SU-DHL-6 (cell line): ENCODE measurements at regions not wholly inside any gene's neighbourhood (a gene's known extent, or its start where the extent isn't known, plus 50 kb on each side); places are given as distances from the start of the nearest gene placed in this dataset.
"Not testable (repeated sequence)": the region's sequence is repeated elsewhere in the genome, so short reads cannot be mapped to it uniquely, and the experiment has no call there.

ENCODE experiments used
- H2AFZ ChIP-seq: fragments of 200-600 bp; sonication (generic); 2 replicates; pipeline ENCODE4 v1.6.1; 2014; ENCODE audit warnings: low read depth, mild to moderate bottlenecking, moderate library complexity, mixed read lengths, antibody characterized with exemption, low read length; ENCODE audit not compliant: severe bottlenecking
- H3F3A ChIP-seq: fragments of 200-600 bp; shearing (Covaris generic); 2 replicates; pipeline ENCODE4 v1.6.0; 2016; ENCODE audit warnings: antibody characterized with exemption, mild to moderate bottlenecking; ENCODE audit not compliant: insufficient read depth
- H3K27ac ChIP-seq: fragments of 200-600 bp; sonication (generic); 2 replicates; pipeline ENCODE4 v1.5.1; 2016; ENCODE audit warnings: low read depth, mild to moderate bottlenecking, low read length, moderate library complexity, mixed read lengths
- H3K27me3 ChIP-seq: fragments of 200-600 bp; sonication (generic), shearing (Covaris generic); 2 replicates; pipeline ENCODE4 v1.6.0; 2014; ENCODE audit warnings: mild to moderate bottlenecking, low read length
- H3K36me3 ChIP-seq: fragments of 200-600 bp; sonication (generic); 2 replicates; pipeline ENCODE4 v1.6.1; 2014; ENCODE audit warnings: mild to moderate bottlenecking, low read length, mixed read lengths
- H3K4me2 ChIP-seq: fragments of 300-600, 200-600 bp; shearing (Covaris generic), sonication (generic); 2 replicates; pipeline ENCODE4 v1.6.0; 2014; ENCODE audit warnings: low read length, low read depth, mild to moderate bottlenecking; ENCODE audit not compliant: poor library complexity, severe bottlenecking
- H3K4me3 ChIP-seq: fragments of 200-600 bp; sonication (generic); 2 replicates; pipeline ENCODE4 v1.5.1; 2014; ENCODE audit warnings: antibody characterized with exemption, low read length, mild to moderate bottlenecking, mixed read lengths; ENCODE audit not compliant: insufficient read depth, poor library complexity, severe bottlenecking
- H3K79me2 ChIP-seq: fragments of 200-600 bp; sonication (generic); 2 replicates; pipeline ENCODE4 v1.6.1; 2014; ENCODE audit warnings: mild to moderate bottlenecking, low read length, moderate library complexity; ENCODE audit not compliant: insufficient read depth
- H3K9ac ChIP-seq: fragments of 200-600 bp; sonication (generic); 2 replicates; pipeline ENCODE4 v1.7.0; 2014; ENCODE audit warnings: mild to moderate bottlenecking, low read length
- H3K9me2 ChIP-seq: fragments of 200-600 bp; sonication (generic); replicated peaks from 2 replicates; pipeline ENCODE4 v1.6.1; 2014; ENCODE audit warnings: low read length; ENCODE audit not compliant: insufficient read depth
- H3K9me3 ChIP-seq: fragments of 200-600 bp; sonication (generic); 2 replicates; pipeline ENCODE4 v1.6.1; 2014; ENCODE audit warnings: low read length, mixed read lengths; ENCODE audit not compliant: insufficient read depth
- H4K20me1 ChIP-seq: fragments of 200-600 bp; sonication (generic); 2 replicates; pipeline ENCODE4 v1.6.1; 2014; ENCODE audit warnings: low read depth, mild to moderate bottlenecking, antibody characterized with exemption, low read length, moderate library complexity, mixed read lengths
- EZH2phosphoT487 ChIP-seq: fragments of 200-600 bp; sonication (generic), shearing (Covaris generic); conservative IDR thresholded peaks from 2 replicates; pipeline ENCODE4 v1.6.1; 2018; ENCODE audit warnings: mild to moderate bottlenecking, antibody characterized with exemption, low read length, moderate library complexity, mixed read lengths
- TF ChIP-seq, protein P1 (sequence below): fragments of 200-600 bp; sonication (generic); IDR thresholded peaks from one replicate; pipeline ENCODE4 v1.5.1; 2017; ENCODE audit warnings: antibody characterized with exemption, mild to moderate bottlenecking, low read length, moderate library complexity; ENCODE audit not compliant: insufficient read depth, poor library complexity, severe bottlenecking

DNA sequence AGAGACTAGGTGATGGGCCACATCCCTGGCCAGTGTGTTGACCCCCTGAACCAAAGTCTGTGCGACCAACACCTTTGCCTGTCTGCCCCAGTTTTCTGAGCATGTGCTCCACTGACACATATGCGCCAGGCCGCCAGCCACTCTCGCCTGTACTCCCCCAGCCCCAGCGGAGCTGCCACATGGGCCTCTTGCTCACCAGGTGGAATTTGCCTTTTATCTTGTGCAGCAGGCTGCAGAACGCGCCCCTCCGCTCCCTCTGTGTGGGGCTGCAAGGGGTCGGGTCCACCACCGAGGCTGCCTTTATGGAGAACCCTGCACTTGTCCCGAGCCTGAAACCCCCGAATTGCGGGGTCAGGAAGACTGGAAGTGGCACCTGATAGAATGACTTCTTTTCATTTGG, 405.7 kb upstream of the NPAP1 start:
- no peak overlapping the region for H3K27ac ChIP-seq
- no peaks in the 10 kb centered on the region for H4K20me1 ChIP-seq
- H3K9me2 ChIP-seq: no peaks in the 10 kb centered on the region
- H2AFZ ChIP-seq: no peak overlapping the region
- H3K9me3 ChIP-seq: no peaks in the 10 kb centered on the region
- no peaks in the 10 kb centered on the region for H3K79me2 ChIP-seq
- H3F3A ChIP-seq: no peaks in the 10 kb centered on the region
- H3K27me3 ChIP-seq: no peaks in the 10 kb centered on the region
- H3K4me2 ChIP-seq: no peak overlapping the region
- no peak for TF ChIP-seq EZH2phosphoT487
- TF ChIP-seq, protein P1, sequence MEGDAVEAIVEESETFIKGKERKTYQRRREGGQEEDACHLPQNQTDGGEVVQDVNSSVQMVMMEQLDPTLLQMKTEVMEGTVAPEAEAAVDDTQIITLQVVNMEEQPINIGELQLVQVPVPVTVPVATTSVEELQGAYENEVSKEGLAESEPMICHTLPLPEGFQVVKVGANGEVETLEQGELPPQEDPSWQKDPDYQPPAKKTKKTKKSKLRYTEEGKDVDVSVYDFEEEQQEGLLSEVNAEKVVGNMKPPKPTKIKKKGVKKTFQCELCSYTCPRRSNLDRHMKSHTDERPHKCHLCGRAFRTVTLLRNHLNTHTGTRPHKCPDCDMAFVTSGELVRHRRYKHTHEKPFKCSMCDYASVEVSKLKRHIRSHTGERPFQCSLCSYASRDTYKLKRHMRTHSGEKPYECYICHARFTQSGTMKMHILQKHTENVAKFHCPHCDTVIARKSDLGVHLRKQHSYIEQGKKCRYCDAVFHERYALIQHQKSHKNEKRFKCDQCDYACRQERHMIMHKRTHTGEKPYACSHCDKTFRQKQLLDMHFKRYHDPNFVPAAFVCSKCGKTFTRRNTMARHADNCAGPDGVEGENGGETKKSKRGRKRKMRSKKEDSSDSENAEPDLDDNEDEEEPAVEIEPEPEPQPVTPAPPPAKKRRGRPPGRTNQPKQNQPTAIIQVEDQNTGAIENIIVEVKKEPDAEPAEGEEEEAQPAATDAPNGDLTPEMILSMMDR: no peak
- H3K4me3 ChIP-seq: no peak overlapping the region
- no peaks in the 10 kb centered on the region for H3K36me3 ChIP-seq
- H3K9ac ChIP-seq: no peak overlapping the region

DNA sequence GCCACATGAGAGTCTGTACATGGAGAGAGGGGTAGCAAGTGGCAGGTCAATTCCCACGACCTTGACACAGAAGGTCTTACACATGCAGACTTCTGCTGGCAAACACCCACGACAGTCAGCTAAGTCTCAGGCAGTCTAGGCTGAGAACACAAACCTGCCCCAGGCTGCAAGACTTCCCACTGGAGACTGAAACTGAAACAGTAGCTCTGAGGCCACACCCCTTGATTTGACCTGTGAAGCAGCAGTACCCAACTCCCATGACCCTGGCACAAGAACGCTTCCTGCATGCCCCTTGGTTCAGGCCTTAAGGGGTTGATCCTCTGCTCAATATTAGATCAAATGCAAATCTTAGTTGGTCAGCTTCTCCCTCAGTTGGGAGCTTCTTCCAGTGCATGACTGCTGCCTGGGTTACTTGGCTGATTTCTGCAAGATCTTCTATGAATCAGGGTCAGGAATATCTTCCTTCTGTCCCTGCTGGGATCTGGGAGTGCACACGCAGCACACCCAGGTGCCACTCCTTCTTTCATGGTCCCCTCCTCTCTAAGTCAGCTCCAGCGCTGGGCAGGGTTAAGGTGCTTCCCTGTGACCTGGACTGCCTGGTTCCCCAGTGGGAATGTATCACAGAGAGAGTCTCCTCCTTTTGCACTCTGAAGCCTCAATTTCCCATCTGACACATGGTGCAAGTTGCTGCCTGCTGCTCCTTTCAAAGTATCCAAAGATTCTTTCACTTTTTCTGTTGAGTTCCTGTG, 403.9 kb upstream of the NPAP1 start:
- not testable (repeated sequence) for H3K9ac ChIP-seq, H3K9me2 ChIP-seq, H3K36me3 ChIP-seq, H4K20me1 ChIP-seq, H3K27me3 ChIP-seq, H3K27ac ChIP-seq, H3F3A ChIP-seq, H3K4me3 ChIP-seq, H3K9me3 ChIP-seq, H2AFZ ChIP-seq, H3K79me2 ChIP-seq, H3K4me2 ChIP-seq

DNA sequence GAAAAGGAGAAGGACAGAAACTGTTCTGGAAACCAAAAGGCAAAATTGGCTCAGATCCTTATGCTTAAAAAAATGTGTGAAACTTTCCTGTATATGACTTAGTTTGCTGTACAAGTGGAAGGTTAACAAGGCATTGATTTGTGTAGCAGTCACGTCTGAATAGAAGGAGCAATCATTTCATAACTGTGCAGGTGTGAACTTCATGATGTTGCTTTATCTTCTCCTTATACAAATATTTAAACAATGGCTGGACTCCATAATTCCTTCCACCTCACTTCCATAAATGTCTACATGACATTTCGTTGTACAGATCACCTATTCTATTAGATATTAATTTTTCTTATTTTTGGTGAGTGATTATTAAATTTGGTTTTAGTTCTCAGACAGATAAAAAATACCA, 382.7 kb upstream of the NPAP1 start:
- Histone ChIP-seq H3K9me3 (no peaks in the 10 kb centered on the region), H3K4me2 (no peak overlapping the region), H3K9me2 (no peaks in the 10 kb centered on the region), H3F3A (no peaks in the 10 kb centered on the region), H3K27ac (no peak overlapping the region), H3K36me3 (no peaks in the 10 kb centered on the region), H3K79me2 (no peaks in the 10 kb centered on the region), H3K4me3 (no peak overlapping the region), H3K9ac (no peak overlapping the region), H3K27me3 (no peaks in the 10 kb centered on the region), H4K20me1 (no peaks in the 10 kb centered on the region), H2AFZ (no peak overlapping the region)
- TF ChIP-seq, protein P1: no peak
- no peak for TF ChIP-seq EZH2phosphoT487

DNA sequence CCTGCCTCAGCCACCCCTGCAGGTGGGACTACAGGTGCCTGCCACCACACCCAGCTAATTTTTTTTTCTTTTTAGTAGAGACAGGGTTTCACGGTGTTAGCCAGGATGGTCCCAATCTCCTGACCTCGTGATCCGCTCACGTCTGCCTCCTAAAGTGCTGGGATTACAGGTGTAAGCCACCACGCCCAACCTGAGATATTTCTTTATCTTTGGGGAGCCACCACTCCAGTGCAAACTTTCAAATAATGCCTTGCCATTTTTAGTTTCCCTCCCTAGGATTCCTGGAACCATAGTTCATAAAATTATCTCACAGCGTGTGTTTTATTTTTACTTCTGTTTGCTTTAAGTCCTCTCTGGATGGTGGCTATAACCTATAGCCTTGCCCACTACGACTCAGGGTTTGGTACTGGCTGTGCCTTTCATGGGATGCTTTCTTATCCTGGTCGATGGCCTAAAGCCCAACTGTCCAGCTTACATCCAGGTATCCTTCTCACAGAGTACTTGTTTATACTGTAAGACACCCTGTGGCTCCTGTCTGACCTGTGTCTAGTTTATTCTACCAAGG, 374.7 kb upstream of the NPAP1 start:
- not testable (repeated sequence) for H3K79me2 ChIP-seq, H3F3A ChIP-seq, H3K4me2 ChIP-seq, H3K27me3 ChIP-seq, H3K9me3 ChIP-seq, H3K9ac ChIP-seq, H3K9me2 ChIP-seq, H3K27ac ChIP-seq, H3K4me3 ChIP-seq, H3K36me3 ChIP-seq, H4K20me1 ChIP-seq, H2AFZ ChIP-seq

DNA sequence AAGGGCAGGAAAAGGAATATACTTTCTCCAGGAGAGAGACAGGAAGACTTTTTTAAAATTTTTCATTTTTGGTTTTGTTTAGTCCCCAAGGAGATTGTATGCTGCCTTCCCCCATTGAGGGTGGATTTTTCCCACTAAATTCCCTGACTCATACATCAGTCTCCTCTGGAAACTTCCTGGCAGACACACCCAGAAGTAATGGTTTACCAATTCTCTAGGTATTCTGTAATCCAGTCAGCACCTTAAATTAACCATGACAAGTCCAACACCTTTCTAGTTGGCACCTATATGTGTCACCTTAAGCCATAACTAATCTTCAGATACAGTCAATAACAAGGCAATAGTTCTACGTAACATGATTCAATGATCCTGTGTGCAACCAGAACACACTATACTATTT, 373.6 kb upstream of the NPAP1 start:
- H4K20me1 ChIP-seq, H3K4me3 ChIP-seq, H3K9me2 ChIP-seq, H3F3A ChIP-seq, H3K4me2 ChIP-seq, H3K79me2 ChIP-seq, H3K9ac ChIP-seq, H2AFZ ChIP-seq, H3K27me3 ChIP-seq, H3K36me3 ChIP-seq, H3K9me3 ChIP-seq, H3K27ac ChIP-seq: not testable (repeated sequence)

DNA sequence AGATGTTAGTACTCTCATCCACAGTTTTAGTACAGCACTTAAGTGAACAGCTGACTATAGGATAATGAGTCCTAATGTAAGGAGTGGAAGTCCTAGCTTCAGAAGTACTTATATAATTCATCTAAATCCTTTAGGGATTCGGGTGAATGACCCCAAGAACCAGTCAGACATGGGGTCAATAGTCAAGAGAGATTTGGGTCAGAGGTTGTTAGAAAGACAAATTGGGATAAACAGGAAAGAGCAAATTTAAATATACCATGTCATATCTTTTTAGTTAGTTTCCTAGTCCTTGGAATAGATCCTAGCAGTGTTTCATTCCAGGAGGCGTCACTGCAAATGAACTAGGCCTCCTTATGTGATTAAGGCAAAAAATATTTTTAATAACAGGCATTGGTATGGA, 370.8 kb upstream of the NPAP1 start:
- not testable (repeated sequence) for H3K9ac ChIP-seq, H3F3A ChIP-seq, H3K27me3 ChIP-seq, H4K20me1 ChIP-seq, H3K9me3 ChIP-seq, H3K9me2 ChIP-seq, H3K36me3 ChIP-seq, H3K79me2 ChIP-seq, H3K4me2 ChIP-seq, H2AFZ ChIP-seq, H3K27ac ChIP-seq, H3K4me3 ChIP-seq
